ENCODE measurements at regions not wholly inside any gene's neighbourhood (a gene's known extent, or its start where the extent isn't known, plus 50 kb on each side); places are given as distances from the start of the nearest gene placed in this dataset.
"Not testable (repeated sequence)": the region's sequence is repeated elsewhere in the genome, so short reads cannot be mapped to it uniquely, and the experiment has no call there.

DNA sequence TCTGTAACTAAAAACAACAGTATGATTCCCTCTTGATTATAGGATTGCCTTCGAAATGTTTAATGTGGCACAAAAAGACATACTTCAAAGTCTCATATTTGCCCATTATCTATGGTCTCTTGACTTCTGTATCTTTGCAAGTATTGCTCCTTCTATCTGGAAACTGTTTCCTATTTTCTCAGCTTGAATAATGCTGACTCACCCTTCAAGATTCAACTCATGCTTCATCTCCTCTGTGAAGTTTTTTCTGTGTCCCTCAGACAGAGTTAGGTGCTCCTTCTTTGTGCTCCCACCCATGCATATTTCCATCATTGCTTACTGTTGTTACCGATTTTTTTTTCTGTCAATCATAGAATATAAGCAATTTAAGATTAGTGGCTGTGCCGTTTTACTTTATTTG lies 192.8 kb upstream of the ROBO1 start:
- DNase-seq (ENCODE audit: low spot score) = no peak

DNA sequence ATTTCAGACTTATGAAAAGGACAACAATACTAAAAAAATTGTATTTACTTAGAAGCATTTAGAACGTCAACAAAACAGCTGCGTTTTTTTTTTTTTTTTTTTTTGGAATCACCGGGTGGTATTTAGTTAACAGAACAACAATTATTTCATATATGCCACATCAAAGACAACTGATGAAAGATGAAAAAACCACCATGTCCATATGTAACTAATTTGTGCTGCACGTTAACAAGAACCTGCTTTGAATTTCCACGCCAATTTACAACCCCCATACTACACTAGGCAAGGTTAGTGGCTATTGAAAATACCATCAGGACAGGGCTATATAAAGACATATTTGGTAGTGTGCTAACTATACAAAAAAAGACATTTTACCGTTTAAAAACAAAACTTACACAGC lies 189.3 kb upstream of the ROBO1 start:
- no peak for DNase-seq (ENCODE audit: low spot score)

DNA sequence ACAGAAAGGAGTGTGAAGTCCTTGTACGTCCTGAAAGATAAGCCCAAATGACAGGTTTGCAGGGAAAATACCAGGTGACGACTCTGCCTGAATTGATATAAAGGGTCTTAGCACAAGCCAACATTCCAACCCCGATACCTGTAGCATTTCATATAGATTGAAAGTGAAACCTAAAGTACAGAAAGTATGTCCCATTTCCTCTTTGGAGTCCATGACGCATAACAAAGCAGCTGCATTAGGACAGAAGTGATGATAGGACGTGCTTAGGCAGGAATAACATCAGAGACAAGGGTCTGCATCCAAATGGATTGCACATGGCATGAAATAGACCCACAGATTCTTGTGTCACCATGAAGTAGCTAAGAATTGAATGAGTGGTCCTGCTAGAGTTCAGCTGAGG lies 187.0 kb upstream of the ROBO1 start:
- DNase-seq (ENCODE audit: low spot score) = no peak

DNA sequence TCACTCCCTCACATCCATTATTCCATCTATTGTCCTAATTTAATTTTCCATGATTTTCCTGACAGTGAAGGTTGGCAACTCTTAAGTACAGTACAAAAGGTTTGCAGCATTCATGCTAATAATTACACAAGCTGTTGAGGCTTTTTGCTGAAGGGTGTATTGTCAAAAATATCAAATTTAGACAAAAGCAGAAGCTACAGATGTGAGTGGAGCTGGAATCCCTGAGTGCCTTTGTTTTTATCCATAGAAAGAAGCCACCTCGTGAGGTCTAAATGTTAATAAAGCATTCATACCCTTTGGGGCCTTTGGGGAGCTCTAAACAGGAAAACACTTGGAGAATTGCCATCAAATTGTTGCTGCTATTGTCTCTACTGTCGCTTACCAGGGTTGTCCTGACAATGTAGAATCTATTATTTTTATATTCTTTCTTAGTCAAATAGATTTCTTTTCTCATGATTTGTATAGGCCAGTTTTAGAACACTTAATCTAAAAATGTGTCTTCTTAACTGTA lies 185.8 kb upstream of the ROBO1 start:
- no peak for DNase-seq (ENCODE audit: low spot score)

DNA sequence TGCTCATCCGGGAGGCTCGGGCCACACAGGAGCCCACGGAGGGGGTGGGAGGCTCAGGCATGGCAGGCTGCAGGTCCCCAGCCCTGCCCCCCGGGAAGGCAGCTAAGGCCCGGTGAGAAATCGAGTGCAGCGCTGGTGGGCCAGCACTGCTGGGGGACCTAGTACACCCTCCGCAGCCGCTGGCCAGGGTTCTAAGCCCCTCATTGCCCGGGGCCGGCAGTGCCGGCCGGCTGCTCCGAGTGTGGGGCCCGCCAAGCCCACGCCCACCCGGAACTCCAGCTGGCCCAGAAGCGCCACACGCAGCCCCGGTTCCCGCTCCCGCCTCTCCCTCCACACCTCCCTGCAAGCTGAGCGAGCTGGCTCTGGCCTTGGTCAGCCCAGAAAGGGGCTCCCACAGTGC lies 183.6 kb upstream of the ROBO1 start:
- not testable (repeated sequence) for DNase-seq (ENCODE audit: low spot score)

DNA sequence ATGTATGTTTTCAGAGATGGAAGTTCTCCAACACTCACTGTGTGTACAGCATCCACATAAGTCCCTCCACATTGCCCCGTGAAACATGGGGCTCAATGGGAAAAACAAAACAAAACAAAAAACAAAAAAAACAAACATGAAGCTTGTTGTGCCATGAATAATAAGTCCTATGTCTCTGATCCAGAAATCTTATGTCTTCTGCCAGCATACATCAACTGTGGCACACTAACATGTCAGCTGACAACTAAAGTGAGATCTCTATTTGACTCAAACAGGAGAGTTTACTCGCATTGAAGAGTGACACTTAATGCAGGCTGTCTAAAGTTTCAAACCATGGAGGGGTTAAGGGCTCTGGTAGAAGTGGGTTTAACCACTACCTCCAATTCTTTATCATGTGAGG lies 180.2 kb upstream of the ROBO1 start:
- no peak for DNase-seq (ENCODE audit: low spot score)

DNA sequence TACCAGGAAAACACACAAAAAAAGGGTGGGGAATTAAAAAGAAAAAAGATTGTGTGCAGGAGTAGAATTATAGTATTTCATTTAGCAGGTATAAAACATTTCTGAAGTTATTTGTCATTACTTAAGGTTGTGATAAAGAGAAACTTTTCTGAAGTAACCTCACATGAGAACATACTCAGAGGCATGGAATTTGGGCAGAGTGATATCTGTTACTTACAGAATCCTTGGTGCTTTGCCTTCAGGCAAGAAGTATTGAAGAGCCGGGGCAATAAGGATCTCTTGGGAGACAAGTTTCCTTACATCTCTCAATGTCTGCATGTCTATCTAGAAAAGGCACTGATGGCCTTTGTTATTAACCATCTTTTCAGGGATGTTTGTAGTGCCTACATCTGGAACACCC lies 179.7 kb upstream of the ROBO1 start:
- no peak for DNase-seq (ENCODE audit: low spot score)

DNA sequence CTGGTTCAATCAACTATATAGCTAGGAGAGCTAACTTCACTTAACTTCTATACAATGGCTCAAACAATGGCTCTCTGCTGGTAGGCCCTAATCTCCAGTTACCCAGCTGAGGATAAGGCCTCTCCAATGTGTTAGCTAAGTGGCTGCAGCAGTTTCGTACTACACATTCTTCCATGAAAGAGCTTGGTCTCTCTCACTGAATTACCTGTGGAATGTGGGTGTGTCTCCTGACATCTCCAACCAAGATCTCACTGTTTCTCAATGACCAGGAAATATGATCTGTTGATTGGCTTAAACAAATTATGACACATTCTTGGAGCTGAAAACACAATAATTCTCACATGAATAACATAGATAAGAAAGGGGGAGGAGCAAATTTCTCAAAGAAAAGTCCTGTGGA lies 169.8 kb upstream of the ROBO1 start:
- DNase-seq (ENCODE audit: low spot score) = no peak

DNA sequence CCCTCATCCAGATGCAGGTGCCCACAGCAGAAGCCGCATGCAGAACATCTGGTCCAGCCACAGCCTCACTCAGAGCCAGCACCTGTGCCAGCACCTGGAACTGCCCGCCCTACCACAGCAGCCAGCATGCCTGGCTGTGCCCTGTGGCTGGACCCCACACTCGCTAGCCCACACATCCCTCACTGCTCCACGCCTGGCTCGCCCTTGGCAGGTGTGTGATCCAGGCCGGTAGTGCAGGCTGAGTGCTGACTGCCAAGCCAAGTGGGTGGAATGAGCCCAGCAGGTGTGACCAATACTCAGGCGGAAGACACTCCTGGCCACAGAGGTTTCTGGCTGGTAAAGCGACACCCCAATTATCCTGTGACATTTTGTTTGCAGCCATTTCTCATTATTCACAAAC lies 162.4 kb upstream of the ROBO1 start:
- no peak for DNase-seq (ENCODE audit: low spot score)

DNA sequence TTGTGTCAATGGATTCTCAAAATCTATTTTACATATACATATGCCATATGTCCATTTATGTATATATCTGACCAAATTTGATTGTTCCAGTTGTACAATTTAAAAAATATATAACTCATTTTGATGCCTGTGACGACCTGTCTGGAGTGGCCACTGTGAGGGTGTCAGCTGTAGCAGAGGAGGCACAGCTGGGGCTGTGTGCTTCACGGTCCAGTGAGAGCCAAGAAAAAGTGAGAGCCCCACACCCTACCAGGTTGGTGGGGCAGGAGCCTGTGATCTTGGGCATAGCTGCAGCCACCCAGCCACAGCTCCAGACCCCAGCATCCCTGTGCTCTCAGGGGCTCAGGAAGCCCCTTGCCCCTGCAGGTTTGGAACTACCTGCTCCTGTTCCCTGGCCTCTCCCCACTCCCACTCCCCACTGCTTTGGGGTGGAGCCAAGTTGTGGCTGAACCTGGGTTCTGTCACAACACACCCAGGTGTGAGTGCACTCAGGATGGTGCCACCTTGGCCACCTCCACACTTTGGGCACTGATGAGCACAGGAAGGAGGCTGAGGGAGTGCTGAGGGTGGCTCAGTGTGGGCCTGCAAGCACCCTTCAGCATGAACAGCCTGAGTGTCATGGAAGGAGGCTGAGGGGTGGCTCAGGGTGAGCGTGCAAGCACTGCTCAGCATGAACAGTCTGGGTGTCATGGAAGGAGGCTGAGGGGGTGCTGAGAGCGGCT lies 161.1 kb upstream of the ROBO1 start:
- no peak for DNase-seq (ENCODE audit: low spot score)

DNA sequence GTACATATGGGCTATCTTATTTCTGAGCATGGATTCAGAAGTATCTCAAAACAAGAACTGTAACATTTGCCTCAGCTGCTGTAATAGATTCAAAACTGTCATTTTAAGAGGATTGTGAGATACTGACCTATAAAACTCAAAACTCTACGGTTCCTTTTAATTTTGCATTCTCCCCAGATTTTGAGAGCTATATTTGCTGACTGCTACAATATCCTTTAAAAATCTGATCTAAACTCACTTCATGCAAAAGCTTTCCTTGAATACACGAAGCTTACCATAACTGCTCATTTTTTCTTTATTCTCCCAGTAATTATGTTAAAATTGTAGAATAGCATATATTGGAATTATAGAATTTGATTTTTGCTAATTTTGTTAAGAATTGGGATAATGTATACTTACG lies 158.7 kb upstream of the ROBO1 start:
- no peak for DNase-seq (ENCODE audit: low spot score)

DNA sequence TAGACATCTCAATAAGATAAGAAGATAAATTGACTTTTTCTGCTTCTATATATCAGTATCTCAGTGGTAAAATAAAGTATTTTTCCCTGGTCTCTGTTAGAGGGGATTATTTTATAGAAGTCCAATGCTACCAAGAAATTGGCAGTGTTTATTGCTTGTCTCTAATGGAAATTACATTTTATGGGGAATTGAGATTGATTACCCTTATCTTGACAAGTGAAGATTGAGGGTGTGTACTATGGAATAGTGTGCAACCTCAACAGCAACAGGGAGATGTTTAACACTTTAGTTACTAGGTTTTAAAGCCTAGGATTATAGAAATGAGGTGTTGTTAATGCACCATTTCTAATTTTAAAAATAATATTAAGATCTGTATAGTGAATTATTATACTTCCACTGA lies 154.8 kb upstream of the ROBO1 start:
- DNase-seq (ENCODE audit: low spot score) = no peak

DNA sequence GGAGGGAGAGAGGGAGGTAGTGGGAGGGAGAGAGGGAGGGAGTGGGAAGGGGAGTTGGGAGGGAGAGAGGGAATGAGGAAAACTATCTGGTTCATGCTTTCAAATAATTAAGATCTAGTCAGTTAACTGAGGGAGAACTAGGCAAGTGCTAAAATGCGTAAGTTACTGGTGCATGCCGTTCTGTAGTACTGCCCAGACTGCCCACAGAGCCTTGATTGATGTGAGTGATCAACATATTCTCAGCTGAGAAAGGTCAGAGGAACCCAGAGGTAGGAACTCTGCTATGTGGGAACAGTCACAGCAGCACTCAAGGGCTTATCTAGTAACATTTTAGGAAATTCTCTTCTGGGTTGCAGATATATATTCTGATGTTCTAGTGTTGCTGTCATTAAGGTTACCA lies 149.8 kb upstream of the ROBO1 start:
- no peak for DNase-seq (ENCODE audit: low spot score)

DNA sequence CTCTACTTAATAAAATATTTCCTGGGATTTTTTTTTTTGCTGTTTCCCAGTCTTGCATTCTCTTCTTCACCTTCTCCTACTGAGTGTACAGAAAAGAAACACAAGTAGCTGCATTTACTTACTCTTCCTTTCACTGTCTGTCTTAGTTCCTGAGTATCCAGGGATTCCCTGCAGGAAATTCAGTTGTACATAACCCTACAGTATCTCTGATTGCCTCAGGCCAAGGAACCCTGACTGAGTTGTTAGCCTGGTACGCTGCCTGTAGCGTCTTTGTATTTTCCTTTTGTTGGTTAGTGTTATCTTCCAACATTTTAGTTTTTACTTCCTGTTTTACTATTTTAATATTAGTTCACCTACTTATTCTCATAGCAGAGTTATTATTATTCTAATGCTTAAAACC lies 142.5 kb upstream of the ROBO1 start:
- DNase-seq (ENCODE audit: low spot score) = no peak

DNA sequence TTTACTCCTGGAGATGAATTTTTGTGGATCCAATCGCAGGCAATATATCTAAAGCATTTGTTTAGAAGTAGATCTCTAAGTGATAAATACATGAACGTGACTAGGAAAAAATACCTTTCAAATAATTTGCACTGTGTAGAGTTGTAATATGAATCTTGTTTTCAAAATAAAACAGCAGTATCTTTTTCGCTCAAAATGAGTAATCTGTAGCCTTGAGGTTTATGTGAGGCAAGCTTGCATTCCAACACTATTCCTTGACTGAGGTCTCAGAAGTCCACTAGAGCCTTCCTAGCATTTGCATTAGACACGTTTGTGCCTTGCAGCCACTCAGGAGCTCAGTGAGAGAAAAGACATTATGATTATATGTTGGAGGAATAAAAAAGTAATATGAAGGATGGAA lies 138.3 kb upstream of the ROBO1 start:
- DNase-seq (ENCODE audit: low spot score) = no peak

DNA sequence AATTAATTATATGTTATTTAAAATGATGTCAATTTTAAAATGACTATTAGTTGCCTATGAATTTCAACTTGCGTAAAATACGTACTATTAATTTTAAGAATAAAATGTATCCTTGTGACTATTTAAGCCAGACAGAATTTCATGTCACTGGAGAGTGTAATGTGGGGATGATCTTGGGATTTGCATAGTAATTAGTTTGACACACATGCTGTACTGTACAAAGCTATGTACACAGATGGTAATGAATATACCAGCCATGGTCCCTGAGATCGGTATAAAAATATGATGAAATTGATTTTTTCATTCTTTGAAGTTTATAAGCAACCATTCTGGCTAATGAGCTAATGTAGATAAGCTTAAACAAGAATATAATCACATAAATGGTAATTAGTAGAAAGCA lies 134.4 kb upstream of the ROBO1 start:
- no peak for DNase-seq (ENCODE audit: low spot score)

DNA sequence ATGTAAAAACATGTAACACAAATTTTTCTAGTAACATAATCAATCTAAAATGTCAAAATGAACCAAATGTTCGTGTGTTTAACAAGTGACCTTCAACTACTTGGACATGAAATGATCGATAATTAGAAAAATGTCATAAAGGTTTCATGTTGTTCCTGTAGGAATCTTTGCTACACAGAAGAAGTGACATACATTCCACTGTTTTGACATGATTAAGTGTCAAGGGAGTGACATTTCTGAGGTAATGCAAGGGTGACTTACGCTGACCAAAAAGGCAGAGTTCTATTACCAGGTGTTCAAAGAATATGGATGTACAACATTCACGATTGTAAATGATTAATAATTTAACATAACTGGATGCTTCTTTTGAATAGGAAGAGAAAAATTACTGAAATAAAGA lies 131.1 kb upstream of the ROBO1 start:
- DNase-seq (ENCODE audit: low spot score) = no peak

DNA sequence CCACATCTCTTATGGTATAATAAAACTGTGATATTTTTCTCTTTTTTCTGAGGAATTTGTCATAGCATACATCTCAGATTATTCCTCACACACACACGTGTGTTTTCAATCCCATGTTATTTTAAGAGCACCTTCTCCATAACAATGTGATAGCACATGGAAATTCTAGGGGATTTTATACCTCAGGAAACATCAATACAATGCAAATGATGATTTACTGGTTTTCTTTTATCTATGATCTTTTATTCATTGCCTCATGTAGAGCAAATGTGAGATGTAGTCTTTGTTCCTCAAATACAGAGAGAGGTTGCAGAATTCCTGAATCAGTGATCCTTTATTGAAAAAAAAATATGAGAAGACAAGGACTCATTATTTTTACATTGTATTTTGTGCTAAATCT lies 128.3 kb upstream of the ROBO1 start:
- no peak for DNase-seq (ENCODE audit: low spot score)

DNA sequence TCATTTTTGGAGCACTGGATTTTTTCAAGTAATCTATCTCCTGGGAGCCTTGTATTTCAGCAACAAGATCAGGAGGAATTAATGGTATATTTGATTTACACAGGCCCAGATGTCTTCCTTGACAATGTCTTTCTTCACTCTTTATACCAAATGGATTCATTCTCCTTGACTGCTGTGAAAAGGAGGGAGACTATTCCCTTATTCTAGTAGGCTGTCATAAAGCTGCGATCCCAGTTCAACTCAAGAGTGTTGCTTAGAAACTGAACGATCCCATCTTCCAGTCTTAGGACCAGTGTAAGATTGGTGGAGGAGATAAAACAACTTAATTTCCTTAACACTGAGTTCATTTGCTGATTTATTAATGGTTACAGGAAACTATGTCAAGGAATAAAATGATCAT lies 119.4 kb upstream of the ROBO1 start:
- DNase-seq (ENCODE audit: low spot score) = no peak

DNA sequence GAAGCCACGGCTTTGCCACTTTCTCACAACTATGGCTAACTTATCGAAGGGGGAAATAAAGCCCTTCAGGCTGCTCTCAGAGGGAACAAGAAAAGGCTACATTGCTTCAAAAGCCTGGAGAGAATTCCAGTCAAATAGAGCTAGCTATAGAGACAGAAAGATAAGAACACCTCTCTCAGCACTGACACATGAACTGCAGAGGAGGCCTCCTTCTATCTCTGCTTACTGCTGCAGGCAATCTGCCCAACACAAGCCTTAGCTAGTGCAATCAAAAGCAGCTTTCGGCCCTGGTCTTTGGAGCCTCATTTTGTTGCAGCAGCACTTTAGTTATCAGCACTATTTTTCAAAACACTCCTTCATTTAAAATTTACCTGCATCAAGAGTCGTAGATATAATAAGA lies 118.4 kb upstream of the ROBO1 start:
- DNase-seq (ENCODE audit: low spot score) = no peak

DNA sequence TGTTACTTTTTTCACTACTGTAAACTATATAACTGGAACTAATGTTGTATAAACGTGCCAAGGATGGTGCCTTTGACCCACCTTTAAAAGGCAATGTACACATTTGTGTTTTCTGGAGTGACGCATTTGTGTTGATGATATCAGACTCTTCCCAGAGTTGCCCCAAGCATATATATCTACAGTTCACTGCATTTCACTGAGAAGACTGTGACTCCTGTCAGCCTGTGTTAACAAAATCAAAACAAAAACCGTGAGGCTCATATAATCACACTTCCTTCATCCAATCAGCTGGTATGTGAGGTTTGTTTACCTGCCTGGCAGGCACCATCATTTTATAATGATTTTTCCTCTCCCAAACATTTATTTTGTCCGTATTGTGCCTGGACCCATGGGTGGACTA lies 117.6 kb upstream of the ROBO1 start:
- no peak for DNase-seq (ENCODE audit: low spot score)

DNA sequence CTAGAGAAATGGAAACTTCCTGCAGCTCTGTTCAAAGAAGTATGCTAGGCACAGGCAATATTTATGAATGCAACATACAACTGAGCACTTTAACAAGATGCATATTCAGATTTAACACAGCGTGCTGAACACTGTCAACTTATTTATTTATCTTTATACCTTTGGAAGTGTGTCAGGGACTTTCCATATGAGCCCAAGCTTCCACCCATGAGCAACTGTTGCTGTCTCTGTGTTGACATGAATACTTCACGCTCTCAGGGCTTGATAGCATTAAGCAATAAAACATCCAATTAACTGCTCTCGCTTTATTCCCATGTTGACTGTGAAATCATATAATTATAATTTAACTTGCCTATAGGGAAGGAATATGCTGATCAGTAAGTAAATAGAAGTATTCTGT lies 116.6 kb upstream of the ROBO1 start:
- DNase-seq (ENCODE audit: low spot score) = no peak

DNA sequence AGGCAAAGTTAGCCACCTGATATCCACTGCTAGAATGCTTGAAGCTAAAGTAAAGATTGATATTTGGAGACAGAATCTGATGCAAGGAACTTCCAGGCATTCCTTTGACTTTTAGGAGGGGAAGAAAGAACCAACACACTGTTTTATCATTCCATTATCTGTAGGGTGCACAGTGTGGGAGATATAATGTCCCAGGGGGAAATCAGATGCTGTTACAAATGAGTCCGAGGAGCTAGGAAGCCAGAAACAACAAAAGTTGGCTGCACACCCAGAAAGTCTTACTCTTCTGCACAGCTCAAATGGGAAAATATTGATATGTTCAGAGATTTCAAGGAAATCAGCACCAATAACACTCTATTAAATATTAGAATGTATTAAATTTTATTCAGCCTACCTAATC lies 113.6 kb upstream of the ROBO1 start:
- DNase-seq (ENCODE audit: low spot score) = no peak

DNA sequence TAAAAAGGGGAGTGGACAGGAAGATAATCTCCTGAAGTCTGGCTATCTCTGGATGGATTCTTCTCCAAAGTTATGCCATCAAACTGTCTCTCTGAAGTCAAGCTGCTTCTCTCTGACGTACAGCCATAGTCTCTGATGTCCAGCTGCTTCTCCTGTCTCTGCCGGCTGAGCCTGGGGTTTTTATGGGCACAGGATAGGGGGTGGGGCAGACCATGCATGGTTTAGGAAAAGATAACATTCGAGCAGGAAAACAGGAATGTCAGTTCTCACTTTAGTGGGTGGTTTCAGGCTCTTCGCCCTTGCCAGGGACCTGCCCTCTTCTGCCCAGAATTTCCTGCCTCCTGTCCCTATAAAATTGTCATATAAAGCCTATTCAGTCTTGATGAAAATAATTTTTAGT lies 110.9 kb upstream of the ROBO1 start:
- no peak for DNase-seq (ENCODE audit: low spot score)

DNA sequence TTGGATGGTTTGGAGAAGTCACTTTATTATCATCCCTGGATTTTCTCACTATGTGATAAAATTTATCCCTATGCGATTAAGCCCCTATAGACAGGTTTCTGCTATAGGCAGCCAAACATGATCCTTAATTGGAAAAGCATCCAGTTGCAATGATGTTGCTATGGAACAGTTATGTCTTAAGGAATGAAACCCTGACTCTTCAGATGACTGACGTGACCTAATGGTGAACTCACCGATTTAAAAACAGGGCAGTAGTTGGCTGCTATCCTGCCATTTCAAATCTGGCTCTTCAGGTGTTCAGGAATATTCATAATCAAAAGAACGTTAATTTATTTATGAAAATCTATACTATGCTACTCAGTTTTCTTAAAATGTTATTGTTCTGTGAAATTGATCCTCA lies 106.8 kb upstream of the ROBO1 start:
- no peak for DNase-seq (ENCODE audit: low spot score)

All from pons (tissue), 1 donor.